NCI-H1105 treated with DMSO at 0.1 percent for 48 hours (cell line): ENCODE measurements at regions not wholly inside any gene's neighbourhood (a gene's known extent, or its start where the extent isn't known, plus 50 kb on each side); places are given as distances from the start of the nearest gene placed in this dataset.
"Not testable (repeated sequence)": the region's sequence is repeated elsewhere in the genome, so short reads cannot be mapped to it uniquely, and the experiment has no call there.

ENCODE experiments used
- DNase-seq: peaks from one replicate; lab custom pipeline; 2025; lab: John Stamatoyannopoulos, UW

- DNase-seq = no peak
Measured at GRCh38 chr5:152527358-152528052, 122.4 kb upstream of the NMUR2 start.

- DNase-seq = no peak
Measured at GRCh38 chr5:152529440-152529839, 124.4 kb upstream of the NMUR2 start.

GRCh38 chr5:152532714-152533113 lies 127.6 kb upstream of the NMUR2 start:
- peak; percentile 47 for DNase-seq

- DNase-seq = no peak
Measured at GRCh38 chr5:152534641-152535040, 129.6 kb upstream of the NMUR2 start.

- DNase-seq = no peak
Measured at GRCh38 chr5:152542741-152543140, 137.7 kb upstream of the NMUR2 start.

GRCh38 chr5:152546493-152546892 lies 141.4 kb upstream of the NMUR2 start:
- DNase-seq = no peak

- no peak for DNase-seq
Measured at GRCh38 chr5:152547202-152547601, 142.1 kb upstream of the NMUR2 start.

GRCh38 chr5:152549709-152550108 lies 144.6 kb upstream of the NMUR2 start:
- DNase-seq = no peak

GRCh38 chr5:152551061-152551460 lies 146.0 kb upstream of the NMUR2 start:
- no peak for DNase-seq

- DNase-seq = peak; percentile 58
Measured at GRCh38 chr5:152556784-152557183, 151.7 kb upstream of the NMUR2 start.

GRCh38 chr5:152560512-152561137 lies 155.5 kb upstream of the NMUR2 start:
- DNase-seq = peak; percentile 46

GRCh38 chr5:152568016-152568415 lies 162.9 kb upstream of the NMUR2 start:
- no peak for DNase-seq

- no peak for DNase-seq
Measured at GRCh38 chr5:152572812-152573211, 167.7 kb upstream of the NMUR2 start.

- DNase-seq = no peak
Measured at GRCh38 chr5:152584103-152584502, 179.0 kb upstream of the NMUR2 start.

GRCh38 chr5:152592416-152592815 lies 187.3 kb upstream of the NMUR2 start:
- no peak for DNase-seq

GRCh38 chr5:152593388-152593787 lies 188.3 kb upstream of the NMUR2 start:
- DNase-seq = no peak

- DNase-seq = no peak
Measured at GRCh38 chr5:152595405-152595804, 190.3 kb upstream of the NMUR2 start.

GRCh38 chr5:152599096-152599495 lies 194.0 kb upstream of the NMUR2 start:
- DNase-seq = no peak

- no peak for DNase-seq
Measured at GRCh38 chr5:152601806-152602732, 197.0 kb upstream of the NMUR2 start.

GRCh38 chr5:152606050-152606449 lies 201.0 kb upstream of the NMUR2 start:
- DNase-seq = not testable (repeated sequence)

GRCh38 chr5:152606776-152607364 lies 201.8 kb upstream of the NMUR2 start:
- DNase-seq = no peak

GRCh38 chr5:152607401-152608160 lies 202.5 kb upstream of the NMUR2 start:
- no peak for DNase-seq
